ENCODE measurements at regions not wholly inside any gene's neighbourhood (a gene's known extent, or its start where the extent isn't known, plus 50 kb on each side); places are given as distances from the start of the nearest gene placed in this dataset.

- FAIRE-seq (no peak), DNase-seq (no peak), ATAC-seq (no peak)
- Histone ChIP-seq H3K36me3 (no peaks in the 10 kb centered on the region), H3K4me3 (no peak overlapping the region), H3K27ac (no peak overlapping the region), H3K9me3 (no peaks in the 10 kb centered on the region), H3K4me1 (no peaks in the 10 kb centered on the region), H3K27me3 (no peaks in the 10 kb centered on the region)
- intact Hi-C loops (cut with DNase I): no loop called here
- TF ChIP-seq CTCF (IDR thresholded peaks at IDR 0.05): no peak
- WGBS, 2 donors: 94 to 97% methylated on average over 2 of the region's 2 CpGs
Measured at GRCh38 chr20:7708782-7709181, 231.5 kb downstream of the HAO1 start.

GRCh38 chr20:7710440-7710839 lies 229.8 kb downstream of the HAO1 start:
- WGBS, 2 donors: 72 to 87% methylated on average over 8 of the region's 8 CpGs
- Histone ChIP-seq H3K4me1 (peaks cover 0 to 4% (median 0%) of the 10 kb centered on the region in 3 donors), H3K36me3 (no peaks in the 10 kb centered on the region), H3K27me3 (no peaks in the 10 kb centered on the region), H3K4me3 (no peak overlapping the region), H3K9me3 (no peaks in the 10 kb centered on the region), H3K27ac (no peak overlapping the region)
- intact Hi-C loops (cut with DNase I): no loop called here
- DNase-seq (no peak), FAIRE-seq (no peak), ATAC-seq (no peak)
- TF ChIP-seq CTCF (IDR thresholded peaks at IDR 0.05): no peak

DNA sequence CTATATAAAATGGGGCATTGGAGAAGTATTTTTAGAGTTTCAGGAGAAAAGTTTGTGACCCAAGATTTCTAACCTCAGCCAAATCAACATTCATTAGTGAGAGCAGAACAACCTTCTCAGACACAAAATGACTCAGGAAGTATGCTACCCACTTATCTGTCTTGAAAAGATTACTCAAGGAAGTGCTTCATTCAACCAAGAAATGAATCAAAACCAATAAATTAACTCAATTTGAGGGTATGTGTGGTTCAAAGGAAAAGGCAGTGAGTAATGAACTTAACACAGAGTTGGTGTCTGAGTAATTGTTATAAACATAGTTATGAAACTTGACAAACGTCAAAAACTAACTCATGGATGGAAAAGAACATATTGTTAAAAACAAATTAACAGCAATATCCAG lies 227.6 kb downstream of the HAO1 start:
- Histone ChIP-seq H3K9me3 (no peaks in the 10 kb centered on the region), H3K4me1 (peaks cover 0 to 4% (median 0%) of the 10 kb centered on the region in 3 donors), H3K4me3 (no peak overlapping the region), H3K27me3 (no peaks in the 10 kb centered on the region), H3K36me3 (no peaks in the 10 kb centered on the region), H3K27ac (no peak overlapping the region)
- TF ChIP-seq CTCF (IDR thresholded peaks at IDR 0.05): no peak
- intact Hi-C loops (cut with DNase I): no loop called here
- WGBS, 2 donors: 52 to 74% methylated on average over 1 of the region's 1 CpG
- FAIRE-seq: no peak
- DNase-seq: no peak
- no peak for ATAC-seq

DNA sequence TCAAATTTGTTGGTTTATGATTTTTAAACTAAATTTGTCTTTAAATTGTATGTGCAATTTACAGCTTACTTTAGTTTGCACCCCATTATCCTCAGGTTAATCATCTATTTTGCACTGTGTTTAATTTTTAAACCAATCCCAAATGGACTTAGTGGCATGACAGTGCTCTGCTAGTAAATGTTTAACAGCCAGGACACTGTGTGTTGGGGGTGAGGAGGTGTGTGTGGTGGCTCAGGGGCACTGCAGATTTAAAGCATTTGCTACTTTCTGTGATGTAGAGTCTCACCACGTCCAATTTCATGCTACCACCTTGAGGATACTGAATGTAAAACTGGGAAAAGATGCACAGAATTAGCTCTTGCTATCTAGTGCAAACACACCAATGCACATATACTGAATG lies 225.7 kb downstream of the HAO1 start:
- Histone ChIP-seq H3K4me1 (peaks cover 0 to 4% (median 0%) of the 10 kb centered on the region in 3 donors), H3K27ac (no peak overlapping the region), H3K9me3 (no peaks in the 10 kb centered on the region), H3K4me3 (no peak overlapping the region), H3K36me3 (no peaks in the 10 kb centered on the region), H3K27me3 (no peaks in the 10 kb centered on the region)
- WGBS, 2 donors: 0 to 4% methylated on average over 1 of the region's 1 CpG
- DNase-seq (no peak), ATAC-seq (peak in 3 of 4 donors; percentile 74 to 84 (median 80)), FAIRE-seq (no peak)
- no peak for TF ChIP-seq CTCF (IDR thresholded peaks at IDR 0.05)
- intact Hi-C loops (cut with DNase I): no loop called here

DNA sequence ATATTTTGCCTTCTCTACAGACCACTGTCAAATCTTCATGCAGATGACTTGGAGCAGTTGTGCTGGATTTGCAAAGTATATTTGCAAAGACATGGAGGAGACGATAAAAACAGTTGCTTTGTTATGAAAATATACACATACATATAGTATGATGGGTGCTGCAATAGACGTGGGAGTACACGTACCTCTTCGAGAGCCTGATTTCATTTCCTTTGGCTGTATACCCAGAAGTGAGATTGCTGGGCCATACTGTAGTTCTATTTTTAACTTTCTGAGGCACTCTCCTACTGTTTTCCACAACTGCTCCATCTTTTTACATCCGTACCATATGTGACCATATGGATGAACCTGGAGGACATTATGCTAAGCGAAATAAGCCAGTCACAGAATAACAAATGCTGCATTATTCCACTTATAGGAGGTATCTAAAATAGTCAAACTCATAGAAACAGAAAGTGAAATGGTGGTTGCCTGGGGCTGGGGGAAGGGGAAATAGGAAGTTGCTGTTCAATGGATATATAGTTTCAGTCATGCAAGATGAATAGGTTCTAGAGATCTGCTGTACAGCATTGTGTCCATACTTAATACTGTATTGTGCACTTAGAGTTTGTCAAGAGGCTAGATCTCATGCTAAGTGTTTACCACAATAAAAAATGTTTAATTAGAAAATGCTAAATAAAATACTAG lies 223.8 kb downstream of the HAO1 start:
- Histone ChIP-seq H3K36me3 (no peaks in the 10 kb centered on the region), H3K4me1 (peaks cover 0 to 4% (median 0%) of the 10 kb centered on the region in 3 donors), H3K4me3 (no peak overlapping the region), H3K27me3 (no peaks in the 10 kb centered on the region), H3K27ac (no peak overlapping the region), H3K9me3 (no peaks in the 10 kb centered on the region)
- TF ChIP-seq CTCF (IDR thresholded peaks at IDR 0.05): no peak
- intact Hi-C loops (cut with DNase I): no loop called here
- no peak for ATAC-seq
- no peak for FAIRE-seq
- DNase-seq: no peak
- 73 to 78% methylated on average over 6 of the region's 6 CpGs for WGBS, 2 donors
